Astrocyte (in vitro differentiated cells and primary cell): ENCODE measurements at regions not wholly inside any gene's neighbourhood (a gene's known extent, or its start where the extent isn't known, plus 50 kb on each side); places are given as distances from the start of the nearest gene placed in this dataset.

Source experiments
- DNase-seq: peaks from one replicate; pipeline ENCODE4 v3.0.0-alpha.2; 2010; ENCODE audit warnings: low read depth
- FAIRE-seq: peaks from 2 replicates; lab custom pipeline; 2011; peaks lifted over from hg19 to GRCh38; lab: Jason Lieb, UNC
- H2AFZ ChIP-seq: 2 replicates; pipeline ENCODE4 v1.6.0; 2012; ENCODE audit warnings: low read depth, low read length, inconsistent platforms
- H3K27ac ChIP-seq: 2 replicates; pipeline ENCODE4 v1.5.1; 2011; ENCODE audit warnings: low read depth, low read length, inconsistent platforms
- H3K27me3 ChIP-seq: 2 replicates; pipeline ENCODE4 v1.6.0; 2011; ENCODE audit warnings: low read length, inconsistent platforms; ENCODE audit not compliant: insufficient read depth
- H3K36me3 ChIP-seq: 2 replicates; pipeline ENCODE4 v1.5.1; 2011; ENCODE audit warnings: low read length, inconsistent platforms; ENCODE audit not compliant: insufficient read depth
- H3K4me1 ChIP-seq: 2 replicates; pipeline ENCODE4 v1.5.1; 2011; ENCODE audit warnings: low read length, inconsistent platforms; ENCODE audit not compliant: insufficient read depth
- H3K4me2 ChIP-seq: 2 replicates; pipeline ENCODE4 v1.6.0; 2012; ENCODE audit warnings: low read length, inconsistent platforms
- H3K4me3 ChIP-seq: 2 replicates; pipeline ENCODE4 v1.5.1; 2011; ENCODE audit warnings: low read depth, mild to moderate bottlenecking, low read length, inconsistent platforms; ENCODE audit not compliant: insufficient read depth
- H3K79me2 ChIP-seq: 2 replicates; pipeline ENCODE4 v1.6.0; 2012; ENCODE audit warnings: mild to moderate bottlenecking, low read length, inconsistent platforms; ENCODE audit not compliant: insufficient read depth
- H3K9ac ChIP-seq: 2 replicates; pipeline ENCODE4 v1.6.0; 2012; ENCODE audit warnings: mild to moderate bottlenecking, low read length, inconsistent platforms
- H3K9me3 ChIP-seq: 2 replicates; pipeline ENCODE4 v1.5.1; 2012; ENCODE audit warnings: low read depth, mild to moderate bottlenecking, low read length, inconsistent platforms; ENCODE audit not compliant: insufficient read depth
- H4K20me1 ChIP-seq: 2 replicates; pipeline ENCODE4 v1.6.0; 2012; ENCODE audit warnings: low read length, inconsistent platforms; ENCODE audit not compliant: insufficient read depth
- H3K27ac Mint-ChIP-seq: one replicate; pipeline ENCODE4 v1.8.0; 2021; ENCODE audit warnings: mild to moderate bottlenecking, mixed read lengths; ENCODE audit not compliant: unreplicated experiment
- H3K27me3 Mint-ChIP-seq: one replicate; pipeline ENCODE4 v1.8.0; 2021; ENCODE audit warnings: low read depth, mixed read lengths; ENCODE audit not compliant: unreplicated experiment
- H3K36me3 Mint-ChIP-seq: one replicate; pipeline ENCODE4 v1.8.0; 2021; ENCODE audit warnings: low read depth, mixed read lengths; ENCODE audit not compliant: unreplicated experiment
- H3K4me1 Mint-ChIP-seq: one replicate; pipeline ENCODE4 v1.8.0; 2021; ENCODE audit warnings: low read depth, mixed read lengths; ENCODE audit not compliant: unreplicated experiment
- H3K4me3 Mint-ChIP-seq: one replicate; pipeline ENCODE4 v1.8.0; 2021; ENCODE audit warnings: mild to moderate bottlenecking, moderate library complexity, mixed read lengths; ENCODE audit not compliant: unreplicated experiment
- H3K9me3 Mint-ChIP-seq: one replicate; pipeline ENCODE4 v1.8.0; 2021; ENCODE audit warnings: mild to moderate bottlenecking, mixed read lengths; ENCODE audit not compliant: unreplicated experiment
- EZH2 ChIP-seq: IDR thresholded peaks from 2 replicates; pipeline ENCODE4 v1.6.1; 2012; ENCODE audit warnings: mild to moderate bottlenecking, low read length, inconsistent platforms; ENCODE audit not compliant: insufficient read depth
- TF ChIP-seq, protein P1 (sequence below): IDR thresholded peaks from 2 replicates; pipeline ENCODE4 v1.5.1; 2011; ENCODE audit warnings: low read depth, mild to moderate bottlenecking, inconsistent platforms, low read length, moderate library complexity; ENCODE audit not compliant: insufficient read depth

DNA sequence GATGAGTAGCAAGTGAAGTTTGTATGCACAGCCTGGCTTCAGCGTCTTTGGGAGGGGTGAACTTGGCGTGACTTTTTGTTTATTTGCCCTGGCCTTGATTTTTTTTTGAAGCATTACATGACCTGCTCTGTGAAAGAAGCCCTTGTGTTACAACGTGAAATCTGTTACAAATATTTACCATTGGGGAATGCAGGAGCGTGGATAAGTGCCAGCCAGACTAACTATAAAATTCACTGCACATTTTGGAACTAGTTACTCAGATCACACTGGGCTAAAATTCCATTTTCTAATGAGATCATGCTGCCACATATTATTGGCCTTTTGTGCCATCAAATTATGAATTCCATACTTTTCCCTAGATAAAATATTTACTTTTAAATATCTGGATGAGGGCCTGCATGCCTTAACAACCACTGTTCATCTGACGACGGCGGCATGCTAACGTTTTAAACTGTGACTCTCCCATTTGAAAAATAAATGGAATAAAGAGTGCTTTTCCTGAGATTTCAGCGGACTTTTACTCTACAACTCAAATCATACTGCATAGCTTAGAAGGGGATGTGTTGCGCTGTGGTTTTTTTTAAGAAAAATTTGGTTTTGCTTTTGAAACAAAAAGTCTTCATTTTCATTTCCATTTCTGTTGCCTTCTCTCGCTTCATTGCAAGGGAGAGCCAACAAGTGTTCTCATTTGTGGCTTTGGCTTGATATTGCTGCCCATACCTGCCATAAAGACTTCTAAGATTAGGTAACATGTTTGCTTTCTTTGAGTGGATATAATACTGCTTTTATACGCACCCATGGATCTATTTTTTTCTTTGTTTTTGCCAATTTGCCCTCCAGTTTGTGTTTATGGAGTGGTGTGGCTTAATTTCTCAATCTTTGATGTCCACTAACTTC is 352.2 kb downstream of the TFEC start:
- Mint-ChIP-seq H3K4me1 (no peaks in the 10 kb centered on the region), H3K4me3 (no peak overlapping the region), H3K9me3 (no peaks in the 10 kb centered on the region), H3K27me3 (no peaks in the 10 kb centered on the region), H3K27ac (no peak overlapping the region), H3K36me3 (no peaks in the 10 kb centered on the region)
- H3K4me2 ChIP-seq = no peak overlapping the region
- no peak overlapping the region for H3K4me3 ChIP-seq
- H3K27ac ChIP-seq = no peak overlapping the region
- H3K9me3 ChIP-seq = no peaks in the 10 kb centered on the region
- TF ChIP-seq, protein P1, sequence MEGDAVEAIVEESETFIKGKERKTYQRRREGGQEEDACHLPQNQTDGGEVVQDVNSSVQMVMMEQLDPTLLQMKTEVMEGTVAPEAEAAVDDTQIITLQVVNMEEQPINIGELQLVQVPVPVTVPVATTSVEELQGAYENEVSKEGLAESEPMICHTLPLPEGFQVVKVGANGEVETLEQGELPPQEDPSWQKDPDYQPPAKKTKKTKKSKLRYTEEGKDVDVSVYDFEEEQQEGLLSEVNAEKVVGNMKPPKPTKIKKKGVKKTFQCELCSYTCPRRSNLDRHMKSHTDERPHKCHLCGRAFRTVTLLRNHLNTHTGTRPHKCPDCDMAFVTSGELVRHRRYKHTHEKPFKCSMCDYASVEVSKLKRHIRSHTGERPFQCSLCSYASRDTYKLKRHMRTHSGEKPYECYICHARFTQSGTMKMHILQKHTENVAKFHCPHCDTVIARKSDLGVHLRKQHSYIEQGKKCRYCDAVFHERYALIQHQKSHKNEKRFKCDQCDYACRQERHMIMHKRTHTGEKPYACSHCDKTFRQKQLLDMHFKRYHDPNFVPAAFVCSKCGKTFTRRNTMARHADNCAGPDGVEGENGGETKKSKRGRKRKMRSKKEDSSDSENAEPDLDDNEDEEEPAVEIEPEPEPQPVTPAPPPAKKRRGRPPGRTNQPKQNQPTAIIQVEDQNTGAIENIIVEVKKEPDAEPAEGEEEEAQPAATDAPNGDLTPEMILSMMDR = no peak
- TF ChIP-seq EZH2 = no peak
- FAIRE-seq = peak; percentile 52
- no peak overlapping the region for H2AFZ ChIP-seq
- H4K20me1 ChIP-seq = no peaks in the 10 kb centered on the region
- no peaks in the 10 kb centered on the region for H3K36me3 ChIP-seq
- H3K79me2 ChIP-seq = no peaks in the 10 kb centered on the region
- no peaks in the 10 kb centered on the region for H3K27me3 ChIP-seq
- no peak overlapping the region for H3K9ac ChIP-seq
- DNase-seq = peak; percentile 11
- H3K4me1 ChIP-seq = no peaks in the 10 kb centered on the region

DNA sequence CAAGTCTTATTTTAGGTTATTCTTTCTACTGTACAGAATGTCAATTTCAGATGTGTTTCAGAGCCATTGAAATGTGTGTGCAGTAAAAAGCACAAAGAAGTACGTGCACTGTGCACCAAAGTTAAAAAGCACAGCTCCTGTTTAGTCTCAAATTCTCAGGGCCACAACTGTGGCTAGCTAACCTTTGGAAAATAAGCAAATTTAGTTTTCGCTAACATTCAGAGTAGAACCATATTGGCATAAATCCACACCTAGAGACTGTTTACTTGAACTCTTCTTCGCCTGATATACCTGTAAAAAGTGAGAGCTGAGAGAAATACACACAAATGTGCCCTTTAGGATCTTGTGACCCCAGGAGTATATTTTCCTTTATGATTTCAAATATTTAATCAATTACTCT is 353.9 kb downstream of the TFEC start:
- Histone ChIP-seq H3K4me1 (no peaks in the 10 kb centered on the region), H3K9me3 (no peaks in the 10 kb centered on the region), H3K4me3 (no peak overlapping the region), H2AFZ (peak overlapping the region; percentile 39), H3K79me2 (no peaks in the 10 kb centered on the region), H3K36me3 (no peaks in the 10 kb centered on the region), H3K9ac (no peak overlapping the region), H4K20me1 (no peaks in the 10 kb centered on the region), H3K27me3 (no peaks in the 10 kb centered on the region), H3K27ac (no peak overlapping the region), H3K4me2 (no peak overlapping the region)
- no peaks in the 10 kb centered on the region for H3K36me3 Mint-ChIP-seq
- no peaks in the 10 kb centered on the region for H3K9me3 Mint-ChIP-seq
- H3K27me3 Mint-ChIP-seq = no peaks in the 10 kb centered on the region
- FAIRE-seq = no peak
- H3K27ac Mint-ChIP-seq = no peak overlapping the region
- DNase-seq = no peak
- no peaks in the 10 kb centered on the region for H3K4me1 Mint-ChIP-seq
- H3K4me3 Mint-ChIP-seq = no peak overlapping the region
- no peak for TF ChIP-seq EZH2
- TF ChIP-seq, protein P1 = no peak

DNA sequence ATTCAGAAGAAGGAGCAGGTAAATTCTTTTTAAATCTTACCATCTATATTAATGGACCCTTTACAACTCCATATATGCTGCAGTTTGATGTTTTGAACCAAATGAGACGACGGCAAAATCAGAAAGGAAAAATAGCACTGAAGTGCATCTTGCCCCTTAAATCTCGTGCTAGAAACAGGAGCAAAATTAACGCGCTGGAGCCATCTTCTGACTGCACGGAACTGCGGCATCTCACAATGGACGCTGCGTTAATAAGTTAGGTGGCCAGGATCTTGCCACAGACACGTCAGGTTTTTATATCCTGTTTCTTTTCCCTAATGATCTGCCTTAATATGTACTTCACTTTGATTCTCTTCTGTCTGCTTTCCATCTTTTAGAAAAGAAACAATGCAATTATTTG is 354.5 kb downstream of the TFEC start:
- H3K27ac ChIP-seq = no peak overlapping the region
- DNase-seq (peak; percentile 36), FAIRE-seq (no peak)
- H3K4me1 ChIP-seq = no peaks in the 10 kb centered on the region
- H3K36me3 ChIP-seq = no peaks in the 10 kb centered on the region
- no peaks in the 10 kb centered on the region for H3K9me3 ChIP-seq
- peak overlapping the region; percentile 1 for H3K9ac ChIP-seq
- no peaks in the 10 kb centered on the region for H3K27me3 ChIP-seq
- no peak for TF ChIP-seq EZH2
- TF ChIP-seq, protein P1 = peak; percentile 38
- H3K27me3 Mint-ChIP-seq = no peaks in the 10 kb centered on the region
- peak overlapping the region; percentile 54 for H3K4me2 ChIP-seq
- no peak overlapping the region for H3K4me3 ChIP-seq
- peak overlapping the region; percentile 39 for H2AFZ ChIP-seq
- H3K4me3 Mint-ChIP-seq = no peak overlapping the region
- no peaks in the 10 kb centered on the region for H3K4me1 Mint-ChIP-seq
- H3K9me3 Mint-ChIP-seq = no peaks in the 10 kb centered on the region
- no peak overlapping the region for H3K27ac Mint-ChIP-seq
- no peaks in the 10 kb centered on the region for H3K36me3 Mint-ChIP-seq
- H4K20me1 ChIP-seq = no peaks in the 10 kb centered on the region
- H3K79me2 ChIP-seq = no peaks in the 10 kb centered on the region
